NB4 (cell line): ENCODE measurements at regions not wholly inside any gene's neighbourhood (a gene's known extent, or its start where the extent isn't known, plus 50 kb on each side); places are given as distances from the start of the nearest gene placed in this dataset.

Source experiments
- CTCF ChIP-seq: IDR thresholded peaks from one replicate; pipeline ENCODE4 v1.5.1; 2012; ENCODE audit warnings: low read depth, low read length
- MYC ChIP-seq: IDR thresholded peaks from 2 replicates; pipeline ENCODE4 v1.6.1; 2011; ENCODE audit warnings: low read depth, low read length
- POLR2A ChIP-seq: IDR thresholded peaks from 2 replicates; pipeline ENCODE4 v1.6.1; 2011; ENCODE audit warnings: mild to moderate bottlenecking; ENCODE audit not compliant: insufficient read length; ENCODE audit errors: extremely low read depth

GRCh38 chr11:44377121-44377520, 67.2 kb upstream of the ALX4 start:
- no peak for TF ChIP-seq CTCF
- TF ChIP-seq MYC, result no peak
- no peak for TF ChIP-seq POLR2A
